ENCODE measurements at regions not wholly inside any gene's neighbourhood (a gene's known extent, or its start where the extent isn't known, plus 50 kb on each side); places are given as distances from the start of the nearest gene placed in this dataset.

GRCh38 chr1:82384776-82385175 lies 584.0 kb downstream of the ADGRL2 start:
- Histone ChIP-seq H3K36me3 (no peaks in the 10 kb centered on the region), H3K4me1 (ENCODE audit: low read depth) (no peaks in the 10 kb centered on the region), H3K9me3 (ENCODE audit: low read depth) (no peaks in the 10 kb centered on the region), H3K27ac (no peak overlapping the region), H3K27me3 (no peaks in the 10 kb centered on the region), H3K4me3 (no peak overlapping the region)
- no peak for TF ChIP-seq CTCF (IDR thresholded peaks at IDR 0.05; ENCODE audit: low read depth, low read length)
- no peak for DNase-seq (ENCODE audit: low read depth in 1 of 2, low spot score in 1 of 2)

GRCh38 chr1:82377201-82377884 lies 576.6 kb downstream of the ADGRL2 start:
- peaks cover 8% of the 10 kb centered on the region for H3K4me1 ChIP-seq (ENCODE audit: low read depth)
- H3K36me3 ChIP-seq: no peaks in the 10 kb centered on the region
- no peaks in the 10 kb centered on the region for H3K27me3 ChIP-seq
- no peak for DNase-seq (ENCODE audit: low read depth in 1 of 2, low spot score in 1 of 2)
- no peak overlapping the region for H3K4me3 ChIP-seq
- no peak overlapping the region for H3K27ac ChIP-seq
- no peak for TF ChIP-seq CTCF (IDR thresholded peaks at IDR 0.05; ENCODE audit: low read depth, low read length)
- no peaks in the 10 kb centered on the region for H3K9me3 ChIP-seq (ENCODE audit: low read depth)

GRCh38 chr1:82373710-82374109 lies 573.0 kb downstream of the ADGRL2 start:
- Histone ChIP-seq H3K36me3 (no peaks in the 10 kb centered on the region), H3K9me3 (ENCODE audit: low read depth) (no peaks in the 10 kb centered on the region), H3K27ac (no peak overlapping the region), H3K4me3 (no peak overlapping the region), H3K4me1 (ENCODE audit: low read depth) (peaks cover 9% of the 10 kb centered on the region), H3K27me3 (no peaks in the 10 kb centered on the region)
- no peak for DNase-seq (ENCODE audit: low read depth in 1 of 2, low spot score in 1 of 2)
- no peak for TF ChIP-seq CTCF (IDR thresholded peaks at IDR 0.05; ENCODE audit: low read depth, low read length)

- TF ChIP-seq CTCF (IDR thresholded peaks at IDR 0.05; ENCODE audit: low read depth, low read length): no peak
- Histone ChIP-seq H3K36me3 (no peaks in the 10 kb centered on the region), H3K4me1 (ENCODE audit: low read depth) (peaks cover 9% of the 10 kb centered on the region), H3K4me3 (no peak overlapping the region), H3K27me3 (no peaks in the 10 kb centered on the region), H3K9me3 (ENCODE audit: low read depth) (no peaks in the 10 kb centered on the region), H3K27ac (no peak overlapping the region)
- no peak for DNase-seq (ENCODE audit: low read depth in 1 of 2, low spot score in 1 of 2)
These were observed 571.2 kb downstream of the ADGRL2 start for GRCh38 chr1:82371844-82372498.

DNA sequence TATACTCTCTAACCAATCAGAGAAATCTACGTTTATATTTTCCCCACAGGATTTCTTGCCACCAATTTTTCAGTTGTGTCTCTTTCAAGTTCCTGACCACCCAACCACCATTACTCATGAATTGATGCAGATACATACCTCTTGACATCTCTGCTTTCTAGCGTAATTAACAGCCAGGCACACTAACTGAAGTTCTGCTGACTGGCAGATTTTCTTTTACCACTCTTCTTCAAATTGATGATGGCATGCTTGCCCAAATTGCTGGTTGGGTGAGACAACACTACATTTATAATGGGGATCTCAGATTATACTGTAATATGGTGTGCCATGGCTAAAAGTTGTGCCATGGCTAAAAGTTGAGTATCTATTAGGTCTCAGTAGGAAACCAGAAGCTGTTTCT lies 566.7 kb downstream of the ADGRL2 start:
- no peaks in the 10 kb centered on the region for H3K36me3 ChIP-seq

More for the DNA sequence above, 566.7 kb downstream of the ADGRL2 start:
- H3K27ac ChIP-seq: no peak overlapping the region
- H3K27me3 ChIP-seq: no peaks in the 10 kb centered on the region
- DNase-seq (ENCODE audit: low read depth in 1 of 2, low spot score in 1 of 2): no peak
- no peak for TF ChIP-seq CTCF (IDR thresholded peaks at IDR 0.05; ENCODE audit: low read depth, low read length)
- no peaks in the 10 kb centered on the region for H3K9me3 ChIP-seq (ENCODE audit: low read depth)
- H3K4me3 ChIP-seq: no peak overlapping the region
- peaks cover 1% of the 10 kb centered on the region for H3K4me1 ChIP-seq (ENCODE audit: low read depth)
